Skeletal muscle satellite cell (primary cell): ENCODE measurements at regions not wholly inside any gene's neighbourhood (a gene's known extent, or its start where the extent isn't known, plus 50 kb on each side); places are given as distances from the start of the nearest gene placed in this dataset.
"Not testable (repeated sequence)": the region's sequence is repeated elsewhere in the genome, so short reads cannot be mapped to it uniquely, and the experiment has no call there.

Experiments used
- H3K27me3 ChIP-seq: 2 replicates; pipeline ENCODE4 v1.7.0; 2013; ENCODE audit warnings: low read length; ENCODE audit not compliant: control insufficient read depth, insufficient read depth
- H3K36me3 ChIP-seq: 2 replicates; pipeline ENCODE4 v1.7.0; 2013; ENCODE audit warnings: mild to moderate bottlenecking, control low read depth, low read length; ENCODE audit not compliant: insufficient read depth
- H3K4me1 ChIP-seq: 2 replicates; pipeline ENCODE4 v1.7.0; 2013; ENCODE audit warnings: low read length; ENCODE audit not compliant: control insufficient read depth, insufficient read depth
- H3K4me2 ChIP-seq: 2 replicates; pipeline ENCODE4 v1.7.0; 2013; ENCODE audit warnings: mild to moderate bottlenecking, low read length
- H3K4me3 ChIP-seq: 2 replicates; pipeline ENCODE4 v1.7.0; 2013; ENCODE audit warnings: low read length
- H3K9ac ChIP-seq: 2 replicates; pipeline ENCODE4 v1.7.0; 2013; ENCODE audit warnings: mild to moderate bottlenecking, low read depth, low read length, moderate library complexity
- H3K9me3 ChIP-seq: replicated peaks from 2 replicates; pipeline ENCODE4 v1.7.0; 2013; ENCODE audit warnings: mild to moderate bottlenecking, control low read depth, low read length

- not testable (repeated sequence) for H3K4me2 ChIP-seq, H3K9ac ChIP-seq, H3K4me1 ChIP-seq, H3K27me3 ChIP-seq, H3K4me3 ChIP-seq, H3K9me3 ChIP-seq, H3K36me3 ChIP-seq
Measured at GRCh38 chr4:123004079-123004478, 81.7 kb upstream of the NUDT6 start.

- not testable (repeated sequence) for H3K4me1 ChIP-seq, H3K9ac ChIP-seq, H3K36me3 ChIP-seq, H3K9me3 ChIP-seq, H3K4me3 ChIP-seq, H3K4me2 ChIP-seq, H3K27me3 ChIP-seq
Measured at GRCh38 chr4:123005126-123005525, 82.7 kb upstream of the NUDT6 start.

GRCh38 chr4:123007679-123008078 lies 85.3 kb upstream of the NUDT6 start:
- H3K9ac ChIP-seq, result no peak overlapping the region
- H3K9me3 ChIP-seq, result no peaks in the 10 kb centered on the region
- H3K36me3 ChIP-seq, result peaks cover 4% of the 10 kb centered on the region
- H3K4me1 ChIP-seq, result no peaks in the 10 kb centered on the region
- no peak overlapping the region for H3K4me3 ChIP-seq
- no peak overlapping the region for H3K4me2 ChIP-seq
- no peaks in the 10 kb centered on the region for H3K27me3 ChIP-seq

GRCh38 chr4:123012416-123012815 lies 90.0 kb upstream of the NUDT6 start:
- H3K4me2 ChIP-seq, H3K4me3 ChIP-seq, H3K9ac ChIP-seq, H3K27me3 ChIP-seq, H3K9me3 ChIP-seq, H3K36me3 ChIP-seq: not testable (repeated sequence)
- H3K4me1 ChIP-seq, result peaks cover 22% of the 10 kb centered on the region

GRCh38 chr4:123014038-123014437 lies 91.6 kb upstream of the NUDT6 start:
- Histone ChIP-seq H3K27me3 (no peaks in the 10 kb centered on the region), H3K4me2 (peak overlapping the region; percentile 55), H3K9me3 (no peaks in the 10 kb centered on the region), H3K4me3 (no peak overlapping the region), H3K9ac (peak overlapping the region; percentile 62), H3K36me3 (peaks cover 2% of the 10 kb centered on the region), H3K4me1 (peaks cover 36% of the 10 kb centered on the region)

- Histone ChIP-seq H3K4me2 (peak overlapping the region; percentile 34), H3K4me1 (peaks cover 48% of the 10 kb centered on the region), H3K4me3 (no peak overlapping the region), H3K9me3 (no peaks in the 10 kb centered on the region), H3K27me3 (no peaks in the 10 kb centered on the region), H3K9ac (peak overlapping the region; percentile 37), H3K36me3 (no peaks in the 10 kb centered on the region)
Measured at GRCh38 chr4:123017078-123017477, 94.7 kb upstream of the NUDT6 start.

GRCh38 chr4:123017636-123018395 lies 95.4 kb upstream of the NUDT6 start:
- Histone ChIP-seq H3K36me3 (no peaks in the 10 kb centered on the region), H3K4me1 (peaks cover 48% of the 10 kb centered on the region), H3K9me3 (no peaks in the 10 kb centered on the region), H3K4me3 (peak overlapping the region; percentile 41), H3K27me3 (no peaks in the 10 kb centered on the region), H3K4me2 (peak overlapping the region; percentile 74), H3K9ac (peak overlapping the region; percentile 77)

- Histone ChIP-seq H3K9me3 (no peaks in the 10 kb centered on the region), H3K4me2 (peak overlapping the region; percentile 74), H3K36me3 (no peaks in the 10 kb centered on the region), H3K4me3 (peak overlapping the region; percentile 41), H3K4me1 (peaks cover 46% of the 10 kb centered on the region), H3K27me3 (no peaks in the 10 kb centered on the region), H3K9ac (peak overlapping the region; percentile 77)
Measured at GRCh38 chr4:123018396-123018775, 96.0 kb upstream of the NUDT6 start.

- Histone ChIP-seq H3K4me2 (no peak overlapping the region), H3K27me3 (no peaks in the 10 kb centered on the region), H3K4me1 (peaks cover 30% of the 10 kb centered on the region), H3K9me3 (no peaks in the 10 kb centered on the region), H3K36me3 (no peaks in the 10 kb centered on the region), H3K9ac (no peak overlapping the region), H3K4me3 (no peak overlapping the region)
Measured at GRCh38 chr4:123020285-123020684, 97.9 kb upstream of the NUDT6 start.

GRCh38 chr4:123023647-123024046 lies 101.2 kb upstream of the NUDT6 start:
- no peak overlapping the region for H3K4me3 ChIP-seq
- H3K9ac ChIP-seq, result no peak overlapping the region
- no peak overlapping the region for H3K4me2 ChIP-seq
- H3K4me1 ChIP-seq, result peaks cover 28% of the 10 kb centered on the region
- no peaks in the 10 kb centered on the region for H3K9me3 ChIP-seq
- H3K36me3 ChIP-seq, result no peaks in the 10 kb centered on the region
- no peaks in the 10 kb centered on the region for H3K27me3 ChIP-seq

- H3K36me3 ChIP-seq, result no peaks in the 10 kb centered on the region
- no peak overlapping the region for H3K4me3 ChIP-seq
- no peaks in the 10 kb centered on the region for H3K9me3 ChIP-seq
- no peak overlapping the region for H3K9ac ChIP-seq
- peaks cover 17% of the 10 kb centered on the region for H3K4me1 ChIP-seq
- no peaks in the 10 kb centered on the region for H3K27me3 ChIP-seq
- H3K4me2 ChIP-seq, result no peak overlapping the region
Measured at GRCh38 chr4:123024710-123025109, 102.3 kb upstream of the NUDT6 start.

- no peaks in the 10 kb centered on the region for H3K27me3 ChIP-seq
- no peak overlapping the region for H3K4me2 ChIP-seq
- no peaks in the 10 kb centered on the region for H3K36me3 ChIP-seq
- H3K9ac ChIP-seq, result no peak overlapping the region
- H3K9me3 ChIP-seq, result no peaks in the 10 kb centered on the region
- peaks cover 12% of the 10 kb centered on the region for H3K4me1 ChIP-seq
- no peak overlapping the region for H3K4me3 ChIP-seq
Measured at GRCh38 chr4:123025398-123025797, 103.0 kb upstream of the NUDT6 start.
